OCI-LY7 (cell line): ENCODE measurements at regions not wholly inside any gene's neighbourhood (a gene's known extent, or its start where the extent isn't known, plus 50 kb on each side); places are given as distances from the start of the nearest gene placed in this dataset.

Experiments used
- BruUV-seq: library from RNA; stranded (reverse); fragments of 400-500 nt; replicated peaks from 2 replicates; lab custom pipeline; 2021; lab: Mats Ljungman, UMichigan
- CTCF ChIA-PET: fragments of 300-600 bp; sonication (Branson Sonifier 250); formaldehyde crosslinking; loops from one replicate; lab custom pipeline; 2022; ENCODE audit warnings: antibody characterized with exemption; ENCODE audit not compliant: unreplicated experiment; lab: Charles Lee
- POLR2A ChIA-PET: fragments of 300-600 bp; sonication (Branson Sonifier 250); formaldehyde crosslinking; loops from one replicate; lab custom pipeline; 2022; ENCODE audit warnings: antibody characterized with exemption; lab: Charles Lee
- DNase-seq: peaks from one replicate; pipeline ENCODE4 v3.0.0-alpha.2; 2015; ENCODE audit warnings: low spot score
- H2AFZ ChIP-seq: fragments of 200-600 bp; sonication (generic), shearing (Covaris generic); 2 replicates; pipeline ENCODE4 v1.6.1; 2014; ENCODE audit warnings: mild to moderate bottlenecking, antibody characterized with exemption, low read length, moderate library complexity
- H3K27ac ChIP-seq: fragments of 200-600 bp; sonication (generic); 2 replicates; pipeline ENCODE4 v1.5.1; 2014; ENCODE audit warnings: mixed run types, low read depth, mild to moderate bottlenecking, moderate library complexity, low read length, inconsistent platforms; ENCODE audit not compliant: poor library complexity, severe bottlenecking
- H3K36me3 ChIP-seq: fragments of 200-600 bp; sonication (generic); 2 replicates; pipeline ENCODE4 v1.6.1; 2014; ENCODE audit warnings: mild to moderate bottlenecking, antibody characterized with exemption, low read length, moderate library complexity, mixed read lengths; ENCODE audit not compliant: insufficient read depth
- H3K4me1 ChIP-seq: fragments of 200-600 bp; sonication (generic); 2 replicates; pipeline ENCODE4 v1.5.1; 2014; ENCODE audit warnings: mild to moderate bottlenecking, low read length; ENCODE audit not compliant: insufficient read depth, poor library complexity, severe bottlenecking
- H3K4me2 ChIP-seq: fragments of 200-600 bp; sonication (generic); 2 replicates; pipeline ENCODE4 v1.6.1; 2014; ENCODE audit warnings: mild to moderate bottlenecking, low read length
- H3K4me3 ChIP-seq: fragments of 200-600 bp; sonication (generic); 2 replicates; pipeline ENCODE4 v1.5.1; 2014; ENCODE audit warnings: mild to moderate bottlenecking, low read depth, low read length; ENCODE audit not compliant: poor library complexity, severe bottlenecking
- H3K79me2 ChIP-seq: fragments of 200-600 bp; sonication (generic); 2 replicates; pipeline ENCODE4 v1.6.1; 2016; ENCODE audit warnings: low read depth, mild to moderate bottlenecking, low read length, moderate library complexity, mixed read lengths; ENCODE audit not compliant: insufficient read depth
- H3K9me2 ChIP-seq: fragments of 200-600 bp; sonication (generic); 2 replicates; pipeline ENCODE4 v1.6.1; 2016; ENCODE audit warnings: mild to moderate bottlenecking, low read length, mixed read lengths; ENCODE audit not compliant: insufficient read depth
- H3K9me3 ChIP-seq: fragments of 200-600 bp; sonication (generic); 2 replicates; pipeline ENCODE4 v1.6.1; 2014; ENCODE audit warnings: mild to moderate bottlenecking, mixed run types, low read length, mixed read lengths
- H4K20me1 ChIP-seq: fragments of 200-600 bp; sonication (generic); 2 replicates; pipeline ENCODE4 v1.6.1; 2014; ENCODE audit warnings: mild to moderate bottlenecking, antibody characterized with exemption, low read length, moderate library complexity, mixed read lengths; ENCODE audit not compliant: insufficient read depth
- CTCF ChIP-seq: fragments of 200-600 bp; sonication (generic); conservative IDR thresholded peaks from 2 replicates; pipeline ENCODE4 v1.5.1; 2014; ENCODE audit warnings: mild to moderate bottlenecking, antibody characterized with exemption, low read length, moderate library complexity, mixed read lengths
- EZH2phosphoT487 ChIP-seq: fragments of 200-600 bp; sonication (generic); IDR thresholded peaks from 2 replicates; pipeline ENCODE4 v1.6.1; 2018; ENCODE audit warnings: low read depth, borderline replicate concordance, mild to moderate bottlenecking, mixed run types, antibody characterized with exemption, low read length, moderate library complexity, mixed read lengths
- intact Hi-C: fragments of 100-400 bp; cut with micrococcal nuclease; formaldehyde crosslinking; loops from one replicate; pipeline ENCODE4 v1.10.0; 2022; ENCODE audit not compliant: unreplicated experiment

- CTCF ChIA-PET = no interaction called here
Observed at GRCh38 chr2:5781679-5782078, 89.5 kb downstream of the SOX11 start.

GRCh38 chr2:5782103-5782502 lies 89.9 kb downstream of the SOX11 start:
- ChIA-PET POLR2A (no interaction called here), CTCF (no interaction called here)
- no peaks in the 10 kb centered on the region for H4K20me1 ChIP-seq
- no peaks in the 10 kb centered on the region for H3K79me2 ChIP-seq
- H2AFZ ChIP-seq = no peak overlapping the region
- DNase-seq = no peak
- intact Hi-C loops = no loop called here
- H3K27ac ChIP-seq = no peak overlapping the region
- H3K36me3 ChIP-seq = no peaks in the 10 kb centered on the region
- no TSS peak for BruUV-seq
- no peaks in the 10 kb centered on the region for H3K9me2 ChIP-seq
- H3K9me3 ChIP-seq = no peaks in the 10 kb centered on the region
- no peak overlapping the region for H3K4me2 ChIP-seq
- TF ChIP-seq CTCF = no peak
- no peak for TF ChIP-seq EZH2phosphoT487
- H3K4me3 ChIP-seq = no peak overlapping the region
- no peaks in the 10 kb centered on the region for H3K4me1 ChIP-seq

More at GRCh38 chr2:5781679-5782078, 89.5 kb downstream of the SOX11 start:
- intact Hi-C loops = no loop called here
- H3K9me3 ChIP-seq = no peaks in the 10 kb centered on the region
- no peak for DNase-seq
- H3K79me2 ChIP-seq = no peaks in the 10 kb centered on the region
- H3K4me3 ChIP-seq = no peak overlapping the region
- no TSS peak for BruUV-seq
- H3K36me3 ChIP-seq = no peaks in the 10 kb centered on the region
- TF ChIP-seq EZH2phosphoT487 (no peak), CTCF (no peak)
- H3K27ac ChIP-seq = no peak overlapping the region
- H3K4me1 ChIP-seq = no peaks in the 10 kb centered on the region
- H3K4me2 ChIP-seq = no peak overlapping the region
- H2AFZ ChIP-seq = no peak overlapping the region
- H4K20me1 ChIP-seq = no peaks in the 10 kb centered on the region
- POLR2A ChIA-PET = no interaction called here
- no peaks in the 10 kb centered on the region for H3K9me2 ChIP-seq

- Histone ChIP-seq H3K9me3 (no peaks in the 10 kb centered on the region), H3K36me3 (no peaks in the 10 kb centered on the region), H3K4me1 (no peaks in the 10 kb centered on the region), H3K27ac (no peak overlapping the region), H3K4me2 (no peak overlapping the region), H4K20me1 (no peaks in the 10 kb centered on the region), H3K4me3 (no peak overlapping the region), H3K9me2 (no peaks in the 10 kb centered on the region), H3K79me2 (no peaks in the 10 kb centered on the region), H2AFZ (no peak overlapping the region)
- ChIA-PET CTCF (no interaction called here), POLR2A (no interaction called here)
- no peak for DNase-seq
- BruUV-seq = no TSS peak
- intact Hi-C loops = no loop called here
- TF ChIP-seq CTCF (no peak), EZH2phosphoT487 (no peak)
Observed at GRCh38 chr2:5788447-5788846, 96.3 kb downstream of the SOX11 start.
